ENCODE measurements at regions not wholly inside any gene's neighbourhood (a gene's known extent, or its start where the extent isn't known, plus 50 kb on each side); places are given as distances from the start of the nearest gene placed in this dataset.

GRCh38 chr18:59764281-59764680 lies 67.1 kb upstream of the CCBE1 start:
- ATAC-seq (replicated peaks in 1 of 4) = no peak
- CTCF ChIA-PET = no interaction called here
- H3K9me3 ChIP-seq = no peaks in the 10 kb centered on the region

GRCh38 chr18:59763541-59764136 lies 66.4 kb upstream of the CCBE1 start:
- Mint-ChIP-seq H3K4me3 (no peak overlapping the region), H3K36me3 (no peaks in the 10 kb centered on the region), H3K4me1 (no peaks in the 10 kb centered on the region), H3K27me3 (peaks cover under 1 to 10% of the 10 kb centered on the region in 2 donors), H3K9me3 (peaks cover 2 to 12% (median 9%) of the 10 kb centered on the region in 3 donors), H3K27ac (no peak overlapping the region)
- POLR2A ChIA-PET = no interaction called here
- no peak for DNase-seq
- H3K27ac ChIP-seq (ENCODE audit: low read length) = no peak overlapping the region
- H3K27me3 ChIP-seq (replicated peaks in 1 of 2; ENCODE audit: control insufficient read depth in 2 of 2, extremely low read depth in 1 of 2, insufficient read depth in 2 of 2, low read length in 1 of 2) = no peaks in the 10 kb centered on the region
- CTCF ChIA-PET = no interaction called here
- H3K4me3 ChIP-seq (ENCODE audit: control insufficient read depth in 1 of 2, extremely low read depth in 1 of 2, low read length in 1 of 2) = no peak overlapping the region
- 80% methylated on average over 2 of the region's 2 CpGs for WGBS (ENCODE audit: insufficient coverage)
- ATAC-seq (replicated peaks in 1 of 4) = no peak
- no peaks in the 10 kb centered on the region for H3K4me1 ChIP-seq (ENCODE audit: control insufficient read depth in 1 of 2, extremely low read depth in 1 of 2, insufficient read depth in 2 of 2, low read length in 2 of 2)
- H3K9me3 ChIP-seq = no peaks in the 10 kb centered on the region
- H3K36me3 ChIP-seq (ENCODE audit: control insufficient read depth in 2 of 2, extremely low read depth in 1 of 2, insufficient read depth in 1 of 2, low read length in 1 of 2) = no peaks in the 10 kb centered on the region

More at GRCh38 chr18:59764281-59764680, 67.1 kb upstream of the CCBE1 start:
- Mint-ChIP-seq H3K9me3 (peaks cover 2 to 12% (median 9%) of the 10 kb centered on the region in 3 donors), H3K4me1 (no peaks in the 10 kb centered on the region), H3K36me3 (no peaks in the 10 kb centered on the region), H3K27ac (no peak overlapping the region), H3K27me3 (peaks cover 2 to 10% of the 10 kb centered on the region in 2 donors), H3K4me3 (no peak overlapping the region)
- Histone ChIP-seq H3K27me3 (replicated peaks in 1 of 2; ENCODE audit: control insufficient read depth in 2 of 2, extremely low read depth in 1 of 2, insufficient read depth in 2 of 2, low read length in 1 of 2) (no peaks in the 10 kb centered on the region), H3K36me3 (ENCODE audit: control insufficient read depth in 2 of 2, extremely low read depth in 1 of 2, insufficient read depth in 1 of 2, low read length in 1 of 2) (no peaks in the 10 kb centered on the region), H3K27ac (ENCODE audit: low read length) (no peak overlapping the region), H3K4me1 (ENCODE audit: control insufficient read depth in 1 of 2, extremely low read depth in 1 of 2, insufficient read depth in 2 of 2, low read length in 2 of 2) (no peaks in the 10 kb centered on the region), H3K4me3 (ENCODE audit: control insufficient read depth in 1 of 2, extremely low read depth in 1 of 2, low read length in 1 of 2) (no peak overlapping the region)
- no peak for DNase-seq
- 73% methylated on average over 2 of the region's 4 CpGs for WGBS (ENCODE audit: insufficient coverage)
- POLR2A ChIA-PET = no interaction called here

- POLR2A ChIA-PET = no interaction called here
- Mint-ChIP-seq H3K4me3 (no peak overlapping the region), H3K27ac (no peak overlapping the region), H3K9me3 (peaks cover 0 to 5% (median 0%) of the 10 kb centered on the region in 3 donors), H3K36me3 (no peaks in the 10 kb centered on the region), H3K27me3 (peaks cover 1 to 8% of the 10 kb centered on the region in 2 donors), H3K4me1 (no peaks in the 10 kb centered on the region)
- CTCF ChIA-PET = no interaction called here
- no peak overlapping the region for H3K27ac ChIP-seq (ENCODE audit: low read length)
- H3K4me1 ChIP-seq (ENCODE audit: control insufficient read depth in 1 of 2, extremely low read depth in 1 of 2, insufficient read depth in 2 of 2, low read length in 2 of 2) = no peaks in the 10 kb centered on the region
- DNase-seq (no peak), ATAC-seq (replicated peaks in 1 of 4) (no peak)
- no peaks in the 10 kb centered on the region for H3K9me3 ChIP-seq
- H3K36me3 ChIP-seq (ENCODE audit: control insufficient read depth in 2 of 2, extremely low read depth in 1 of 2, insufficient read depth in 1 of 2, low read length in 1 of 2) = no peaks in the 10 kb centered on the region
- H3K4me3 ChIP-seq (ENCODE audit: control insufficient read depth in 1 of 2, extremely low read depth in 1 of 2, low read length in 1 of 2) = no peak overlapping the region
- H3K27me3 ChIP-seq (replicated peaks in 1 of 2; ENCODE audit: control insufficient read depth in 2 of 2, extremely low read depth in 1 of 2, insufficient read depth in 2 of 2, low read length in 1 of 2) = no peaks in the 10 kb centered on the region
- WGBS (ENCODE audit: insufficient coverage) = 83% methylated on average over 6 of the region's 11 CpGs
Measured at GRCh38 chr18:59760619-59761600, 63.7 kb upstream of the CCBE1 start.

- Mint-ChIP-seq H3K27me3 (peaks cover 1 to 8% of the 10 kb centered on the region in 2 donors), H3K9me3 (peaks cover 0 to 5% (median 0%) of the 10 kb centered on the region in 3 donors), H3K27ac (no peak overlapping the region), H3K36me3 (no peaks in the 10 kb centered on the region), H3K4me1 (no peaks in the 10 kb centered on the region), H3K4me3 (no peak overlapping the region)
- Histone ChIP-seq H3K4me3 (ENCODE audit: control insufficient read depth in 1 of 2, extremely low read depth in 1 of 2, low read length in 1 of 2) (no peak overlapping the region), H3K4me1 (ENCODE audit: control insufficient read depth in 1 of 2, extremely low read depth in 1 of 2, insufficient read depth in 2 of 2, low read length in 2 of 2) (no peaks in the 10 kb centered on the region), H3K27me3 (replicated peaks in 1 of 2; ENCODE audit: control insufficient read depth in 2 of 2, extremely low read depth in 1 of 2, insufficient read depth in 2 of 2, low read length in 1 of 2) (no peaks in the 10 kb centered on the region), H3K27ac (ENCODE audit: low read length) (no peak overlapping the region), H3K36me3 (ENCODE audit: control insufficient read depth in 2 of 2, extremely low read depth in 1 of 2, insufficient read depth in 1 of 2, low read length in 1 of 2) (no peaks in the 10 kb centered on the region), H3K9me3 (no peaks in the 10 kb centered on the region)
- ChIA-PET POLR2A (no interaction called here), CTCF (no interaction called here)
- ATAC-seq (replicated peaks in 1 of 4) = no peak
- no CpG with 5 or more reads among the region's 4 CpGs for WGBS (ENCODE audit: insufficient coverage)
- DNase-seq = no peak
Measured at GRCh38 chr18:59760212-59760611, 63.0 kb upstream of the CCBE1 start.

- Mint-ChIP-seq H3K4me1 (no peaks in the 10 kb centered on the region), H3K27me3 (peaks cover 1 to 8% of the 10 kb centered on the region in 2 donors), H3K27ac (no peak overlapping the region), H3K36me3 (no peaks in the 10 kb centered on the region), H3K9me3 (peaks cover 0 to 5% (median 0%) of the 10 kb centered on the region in 3 donors), H3K4me3 (no peak overlapping the region)
- H3K9me3 ChIP-seq = no peaks in the 10 kb centered on the region
- H3K4me1 ChIP-seq (ENCODE audit: control insufficient read depth in 1 of 2, extremely low read depth in 1 of 2, insufficient read depth in 2 of 2, low read length in 2 of 2) = no peaks in the 10 kb centered on the region
- ATAC-seq (replicated peaks in 1 of 4) = no peak
- no peak overlapping the region for H3K27ac ChIP-seq (ENCODE audit: low read length)
- ChIA-PET POLR2A (interaction anchor here in 1 of 2 donors (0.6 kb wide), 1 partner anchor 147 kb away, joined by 4 read pairs; no protein-coding TSS in a partner anchor), CTCF (no interaction called here)
- no peak for DNase-seq
- no CpG with 5 or more reads among the region's 3 CpGs for WGBS (ENCODE audit: insufficient coverage)
- H3K4me3 ChIP-seq (ENCODE audit: control insufficient read depth in 1 of 2, extremely low read depth in 1 of 2, low read length in 1 of 2) = no peak overlapping the region
- no peaks in the 10 kb centered on the region for H3K27me3 ChIP-seq (replicated peaks in 1 of 2; ENCODE audit: control insufficient read depth in 2 of 2, extremely low read depth in 1 of 2, insufficient read depth in 2 of 2, low read length in 1 of 2)
- H3K36me3 ChIP-seq (ENCODE audit: control insufficient read depth in 2 of 2, extremely low read depth in 1 of 2, insufficient read depth in 1 of 2, low read length in 1 of 2) = no peaks in the 10 kb centered on the region
Measured at GRCh38 chr18:59758837-59759236, 61.6 kb upstream of the CCBE1 start.

GRCh38 chr18:59758106-59758505 lies 60.9 kb upstream of the CCBE1 start:
- POLR2A ChIA-PET = no interaction called here
- Histone ChIP-seq H3K27me3 (replicated peaks in 1 of 2; ENCODE audit: control insufficient read depth in 2 of 2, extremely low read depth in 1 of 2, insufficient read depth in 2 of 2, low read length in 1 of 2) (no peaks in the 10 kb centered on the region), H3K36me3 (ENCODE audit: control insufficient read depth in 2 of 2, extremely low read depth in 1 of 2, insufficient read depth in 1 of 2, low read length in 1 of 2) (no peaks in the 10 kb centered on the region), H3K27ac (ENCODE audit: low read length) (no peak overlapping the region), H3K4me3 (ENCODE audit: control insufficient read depth in 1 of 2, extremely low read depth in 1 of 2, low read length in 1 of 2) (no peak overlapping the region), H3K9me3 (no peaks in the 10 kb centered on the region), H3K4me1 (ENCODE audit: control insufficient read depth in 1 of 2, extremely low read depth in 1 of 2, insufficient read depth in 2 of 2, low read length in 2 of 2) (no peaks in the 10 kb centered on the region)
- ATAC-seq (replicated peaks in 1 of 4) = no peak
- Mint-ChIP-seq H3K4me3 (no peak overlapping the region), H3K27ac (no peak overlapping the region), H3K9me3 (peaks cover 0 to 5% (median 0%) of the 10 kb centered on the region in 3 donors), H3K27me3 (peaks cover 1 to 8% of the 10 kb centered on the region in 2 donors), H3K36me3 (no peaks in the 10 kb centered on the region), H3K4me1 (no peaks in the 10 kb centered on the region)
- DNase-seq = no peak
- no CpG with 5 or more reads among the region's 2 CpGs for WGBS (ENCODE audit: insufficient coverage)
- CTCF ChIA-PET = no interaction called here

Data from T-cell (primary cell).